Stimulated activated CD8-positive, alpha-beta memory T cell treated with anti-CD3 and anti-CD28 coated beads, Interleukin-2, amount 100 ng/mL, for 48 hours (primary cell): ENCODE measurements at regions not wholly inside any gene's neighbourhood (a gene's known extent, or its start where the extent isn't known, plus 50 kb on each side); places are given as distances from the start of the nearest gene placed in this dataset.

Experiments used
- DNase-seq, 2 donors: peaks; one replicate each; pipeline ENCODE4 v3.0.0-alpha.2; 2020; ENCODE audit warnings: low read depth in 2 of 2

DNA sequence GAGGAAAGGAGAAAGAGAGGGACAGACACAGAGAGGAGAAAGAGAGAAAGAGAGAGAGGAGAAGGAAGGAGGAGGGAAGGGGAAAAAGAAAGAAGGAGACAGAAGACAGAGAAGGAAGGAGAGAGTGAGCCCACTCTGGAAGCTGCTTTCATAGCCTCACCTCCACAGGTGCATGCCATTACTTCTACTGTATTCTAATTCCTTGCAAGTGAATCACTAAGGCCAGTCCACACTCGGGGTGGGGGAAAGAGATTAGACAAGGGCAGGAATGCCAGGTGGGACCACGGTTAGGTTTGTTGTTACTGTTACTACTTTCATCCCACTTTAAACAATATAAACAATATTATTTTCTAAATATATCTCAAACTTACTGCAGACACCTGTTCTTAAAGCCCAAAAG, 684.5 kb upstream of the ARGLU1 start:
- no peak for DNase-seq

DNA sequence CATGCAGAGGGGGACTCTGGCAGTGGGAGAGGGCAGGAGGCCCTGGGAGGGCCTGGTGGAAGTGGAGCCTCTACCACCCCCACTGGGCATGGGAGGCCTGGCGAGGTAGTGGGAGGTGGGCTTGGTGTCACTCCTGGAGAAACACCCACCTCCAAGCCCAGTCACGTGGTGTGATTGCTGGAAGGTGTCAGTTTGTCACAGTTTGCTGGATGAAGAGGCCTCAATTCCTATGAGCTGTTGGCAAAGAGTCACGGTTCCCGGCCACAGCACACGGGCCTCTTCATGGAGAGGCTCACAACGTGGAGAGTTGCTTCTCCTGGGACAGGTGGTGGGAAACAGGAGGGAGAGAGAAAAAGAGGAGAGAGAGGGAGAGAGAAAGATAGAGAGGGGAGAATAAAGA, 684.1 kb upstream of the ARGLU1 start:
- no peak for DNase-seq

DNA sequence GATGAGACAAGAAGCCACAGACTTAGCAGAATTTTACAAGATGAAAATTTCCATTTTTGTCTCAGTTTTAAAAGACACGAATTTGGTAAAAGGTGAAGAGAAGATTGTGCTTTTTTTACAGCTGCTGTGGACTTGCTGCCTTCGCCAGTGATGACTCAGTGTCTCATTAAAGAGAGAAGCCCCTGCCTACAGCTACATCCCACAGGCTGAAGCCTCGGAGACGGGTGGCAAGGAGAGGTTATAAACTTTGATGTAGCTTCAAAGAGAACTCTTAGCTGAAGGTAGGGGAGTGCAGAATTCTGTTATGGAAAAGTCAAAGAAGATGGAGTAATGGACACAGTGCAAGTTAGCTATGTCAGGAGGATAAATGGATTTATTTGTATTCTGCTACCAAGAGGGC, 683.4 kb upstream of the ARGLU1 start:
- DNase-seq, result no peak

DNA sequence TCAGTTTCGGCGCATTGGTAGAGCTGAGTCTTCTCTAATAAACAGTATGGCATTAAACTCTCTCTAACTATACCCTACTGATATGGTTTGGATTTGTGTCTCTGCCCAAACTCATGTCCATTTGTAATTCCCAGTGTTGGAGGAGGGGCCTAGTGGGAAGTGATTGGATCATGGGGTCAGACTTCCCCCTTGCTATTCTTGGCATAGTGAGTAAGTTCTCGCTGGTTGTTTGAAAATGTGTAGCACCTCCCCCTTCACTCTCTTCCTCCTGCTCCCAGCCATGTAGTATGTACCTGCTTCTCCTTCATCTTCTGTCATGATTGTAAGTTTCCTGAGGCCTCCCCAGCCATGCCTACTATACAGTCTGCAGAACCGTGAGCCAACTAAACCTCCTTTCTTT, 682.7 kb upstream of the ARGLU1 start:
- DNase-seq, result no peak

DNA sequence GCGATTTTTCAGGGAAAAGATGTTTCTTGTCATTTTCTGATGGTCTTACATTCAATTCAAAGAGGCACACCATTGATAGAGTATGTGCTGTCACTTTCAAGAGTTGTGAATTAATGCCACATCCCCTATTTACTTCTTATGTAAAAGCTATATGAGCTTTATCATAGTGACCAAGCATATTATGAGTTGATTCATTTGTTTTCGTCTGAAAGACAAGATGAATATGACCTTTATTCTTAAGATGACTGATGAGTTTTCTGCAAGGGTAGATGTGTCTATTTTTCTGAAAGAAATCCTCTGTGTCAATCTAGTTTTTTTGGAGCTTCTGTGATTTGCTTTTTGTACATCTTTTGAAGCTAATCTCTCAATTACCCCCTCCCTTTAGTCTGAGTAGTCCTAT, 676.3 kb upstream of the ARGLU1 start:
- no peak for DNase-seq

DNA sequence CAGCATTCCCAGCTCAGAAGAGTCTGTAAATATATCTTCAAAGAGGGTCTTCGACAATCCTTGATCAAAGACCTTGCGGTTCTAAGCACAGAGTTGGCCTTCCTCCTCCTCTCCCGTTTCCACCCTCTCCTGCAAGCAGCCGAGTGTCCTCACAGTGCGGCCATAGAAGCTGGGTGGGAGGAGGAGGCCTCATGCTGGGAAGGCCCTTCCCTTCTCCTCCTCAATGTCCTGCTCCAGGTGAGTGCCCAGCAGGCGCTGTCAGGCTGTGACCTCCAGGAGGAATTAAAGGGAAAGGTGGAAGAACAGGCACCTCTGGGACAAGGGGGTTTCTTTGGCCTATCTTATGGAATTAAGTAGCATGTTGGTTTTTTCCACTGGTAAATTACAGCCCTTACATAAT, 674.2 kb upstream of the ARGLU1 start:
- no peak for DNase-seq

DNA sequence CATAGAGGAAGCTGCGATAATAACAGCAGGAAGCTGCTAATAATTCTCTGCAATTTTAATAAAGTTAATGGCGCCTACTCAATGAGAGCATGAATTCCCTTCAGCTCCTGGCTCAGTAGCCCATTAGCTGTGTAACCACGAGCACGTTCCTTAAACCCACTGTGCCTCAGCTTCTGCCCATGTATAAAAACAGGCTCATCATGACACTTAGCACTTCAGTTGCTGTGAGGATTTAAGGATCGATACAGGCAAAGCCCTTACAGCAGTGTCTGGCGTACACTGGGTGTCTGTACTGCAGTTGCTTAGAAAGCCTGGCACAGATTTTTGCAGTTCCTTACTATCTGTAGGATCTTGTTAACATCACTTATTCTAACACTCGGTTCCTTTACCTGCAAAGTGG, 673.4 kb upstream of the ARGLU1 start:
- no peak for DNase-seq

DNA sequence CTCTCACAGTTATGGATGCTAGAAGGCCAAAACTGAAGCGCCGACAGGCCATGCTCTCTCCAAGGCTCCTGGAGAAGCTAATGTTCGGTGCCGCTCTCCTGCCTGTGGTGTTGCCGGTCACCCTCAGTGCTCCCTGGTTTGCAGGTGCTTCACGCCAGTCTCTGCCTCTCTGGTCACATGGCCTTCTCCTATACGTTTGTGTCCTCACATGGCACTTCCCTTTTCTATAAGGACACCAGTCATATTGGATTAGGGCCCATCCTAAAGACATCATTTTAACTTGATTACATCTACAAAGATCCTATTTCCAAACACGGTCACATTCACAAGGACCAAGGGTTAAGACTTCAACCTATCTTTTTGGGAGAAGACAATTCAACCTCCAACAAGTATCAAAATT, 671.3 kb upstream of the ARGLU1 start:
- DNase-seq, result no peak

DNA sequence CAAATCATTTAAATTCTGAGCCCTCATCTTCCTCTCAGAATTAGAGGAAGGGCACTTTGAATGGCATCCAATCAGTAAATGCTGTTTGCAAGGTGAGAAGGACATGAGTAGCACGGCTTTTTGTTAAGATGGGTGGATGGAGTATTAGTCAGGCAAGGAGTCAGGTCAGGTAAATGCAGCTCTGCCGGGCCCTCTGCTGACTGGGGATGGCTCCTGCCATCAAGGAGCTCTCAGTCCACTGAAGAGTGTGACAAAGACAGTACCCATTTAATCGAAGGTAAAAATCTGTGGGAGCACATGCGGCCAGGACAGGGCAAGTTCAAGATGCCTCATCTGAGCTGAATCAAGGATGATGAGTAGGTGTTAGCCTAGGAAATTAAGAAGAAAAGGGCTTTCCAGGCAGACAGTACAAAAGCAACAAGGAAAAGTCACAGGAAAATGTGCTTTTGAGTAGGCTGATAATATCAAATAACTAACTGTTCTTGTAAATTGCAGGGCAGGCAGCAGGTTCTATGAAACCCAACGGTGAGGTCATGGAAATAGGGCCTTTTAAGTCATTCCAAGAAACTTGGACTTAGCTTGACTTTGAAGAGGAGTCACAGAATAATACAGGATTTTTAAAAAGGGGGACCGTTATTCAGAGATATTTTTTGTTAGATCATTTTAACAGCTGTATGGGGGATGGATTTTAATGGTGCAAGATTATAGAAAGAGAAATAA, 670.5 kb upstream of the ARGLU1 start:
- DNase-seq, result no peak

DNA sequence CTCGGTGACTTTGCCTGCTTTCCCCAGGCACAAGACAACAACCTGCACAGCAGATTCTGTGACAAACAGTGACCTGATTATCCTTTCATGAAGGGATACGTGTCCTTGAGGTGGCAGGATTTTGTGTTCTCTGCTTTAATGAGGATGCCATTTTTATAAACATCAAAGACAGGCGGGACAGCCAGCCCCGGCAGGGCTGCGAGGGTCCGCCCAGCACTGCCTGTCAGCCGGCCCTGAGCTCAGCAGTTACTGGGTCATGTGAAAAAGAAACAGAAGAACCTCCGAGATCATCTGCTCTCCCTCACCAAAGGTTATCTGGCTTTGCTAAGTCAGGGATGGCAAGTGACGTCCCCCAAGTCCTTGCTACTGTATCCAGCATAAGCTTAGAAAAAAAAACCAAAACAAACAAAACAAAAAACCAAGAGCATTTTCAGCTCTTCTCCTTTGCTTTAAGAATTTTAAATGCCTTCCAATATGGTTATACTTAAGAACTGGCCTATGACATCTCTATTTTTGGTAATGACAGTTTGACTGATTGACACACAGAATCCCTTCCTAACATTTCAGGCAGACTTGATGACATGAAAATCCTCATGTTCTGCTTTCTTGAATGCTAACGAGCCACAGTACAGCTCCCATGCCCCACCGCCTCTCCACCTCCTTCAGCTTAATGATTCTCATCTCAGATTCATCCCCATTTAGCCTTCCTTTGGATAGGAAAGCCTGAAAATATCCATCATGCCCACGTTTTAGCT, 666.6 kb upstream of the ARGLU1 start:
- no peak for DNase-seq

DNA sequence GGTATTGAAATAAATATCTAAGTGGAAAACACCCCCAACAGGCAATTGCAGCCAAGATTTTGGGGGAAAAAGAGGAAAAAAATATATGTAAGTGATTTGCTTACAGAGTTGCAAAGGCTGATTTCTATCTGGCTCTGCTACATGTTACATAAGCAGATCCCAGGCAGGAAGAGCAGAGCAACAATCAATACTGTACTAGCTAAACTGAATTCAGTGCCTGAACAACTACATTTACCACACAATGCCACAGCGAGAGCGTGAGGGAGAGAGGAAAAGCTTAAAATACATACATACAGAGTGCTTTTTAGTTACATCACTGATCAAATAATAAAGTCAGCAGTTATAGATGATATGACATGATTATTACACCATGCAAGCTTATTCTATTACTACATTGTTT, 665.6 kb upstream of the ARGLU1 start:
- DNase-seq, result no peak

DNA sequence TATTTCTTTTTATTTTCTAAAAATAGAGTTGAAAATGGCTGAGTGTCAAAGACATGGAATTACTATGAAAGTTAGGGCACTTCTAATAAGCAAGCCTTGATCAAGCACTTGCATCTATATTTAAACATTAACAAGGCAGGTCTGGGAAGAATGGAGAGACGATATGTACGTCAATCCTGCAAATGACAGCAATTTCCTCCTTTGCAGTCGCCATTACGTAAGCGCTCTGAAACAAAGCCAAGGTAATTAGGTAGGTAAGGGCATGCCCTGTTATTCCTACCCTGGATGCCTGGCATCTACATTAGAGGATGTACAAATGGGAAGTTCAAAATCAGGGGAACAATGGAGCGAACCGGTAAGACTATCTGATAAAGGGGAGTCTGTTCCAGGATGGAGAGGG, 664.0 kb upstream of the ARGLU1 start:
- no peak for DNase-seq

DNA sequence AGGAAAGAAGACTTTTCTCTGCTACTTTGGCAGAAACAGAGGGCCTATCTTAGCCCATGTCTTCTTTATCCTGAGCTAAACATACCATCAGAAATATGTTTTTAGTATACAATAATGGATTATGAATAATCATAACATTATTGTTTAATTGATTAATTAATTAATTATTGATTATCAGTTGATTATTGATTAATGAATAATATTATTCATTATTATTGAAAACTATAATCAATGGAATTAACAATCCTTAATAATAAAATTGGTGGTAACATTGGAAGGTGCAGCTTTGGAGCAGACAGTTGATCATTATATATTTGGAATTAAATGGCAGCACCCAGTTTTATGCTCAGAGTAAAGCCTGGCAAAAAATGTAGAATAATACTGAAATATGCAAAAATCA, 655.9 kb upstream of the ARGLU1 start:
- DNase-seq, result no peak

DNA sequence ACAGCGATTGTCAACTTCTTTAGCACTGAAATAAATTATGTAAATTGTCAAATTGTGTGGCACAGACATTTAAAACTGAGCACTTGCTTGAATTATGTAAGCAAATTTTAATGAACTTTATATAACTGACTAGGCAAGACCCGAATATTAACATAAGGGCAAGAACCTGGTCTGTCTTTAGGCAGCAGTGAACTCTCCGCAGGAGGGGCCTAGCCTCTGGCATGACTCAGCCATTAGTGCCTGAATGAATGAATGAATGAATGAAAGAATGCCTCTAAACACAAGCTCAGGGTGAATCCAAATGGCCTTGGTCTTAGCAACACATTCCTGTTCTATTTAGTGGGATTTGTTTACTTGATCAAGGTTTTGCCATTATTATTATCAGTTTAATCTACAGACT, 654.7 kb upstream of the ARGLU1 start:
- no peak for DNase-seq

DNA sequence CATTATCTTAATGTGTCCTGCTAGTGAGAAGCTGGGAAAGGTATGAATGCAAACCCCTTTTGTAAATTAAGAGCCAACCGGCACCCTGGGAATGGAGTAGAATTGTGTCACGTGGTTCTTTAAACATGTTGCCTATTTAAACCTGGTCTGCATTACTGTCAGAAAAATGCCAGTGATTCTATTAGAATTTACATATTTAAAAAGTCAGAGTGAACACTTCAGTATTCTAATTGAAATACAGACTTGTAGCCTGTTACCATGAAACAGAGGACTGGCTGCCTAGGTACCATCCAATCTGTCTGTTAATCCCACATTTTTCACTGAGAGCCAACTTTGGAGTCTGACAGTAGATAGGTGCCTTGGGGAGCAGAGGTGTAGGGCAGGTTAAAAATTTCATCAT, 652.3 kb upstream of the ARGLU1 start:
- DNase-seq, result no peak

DNA sequence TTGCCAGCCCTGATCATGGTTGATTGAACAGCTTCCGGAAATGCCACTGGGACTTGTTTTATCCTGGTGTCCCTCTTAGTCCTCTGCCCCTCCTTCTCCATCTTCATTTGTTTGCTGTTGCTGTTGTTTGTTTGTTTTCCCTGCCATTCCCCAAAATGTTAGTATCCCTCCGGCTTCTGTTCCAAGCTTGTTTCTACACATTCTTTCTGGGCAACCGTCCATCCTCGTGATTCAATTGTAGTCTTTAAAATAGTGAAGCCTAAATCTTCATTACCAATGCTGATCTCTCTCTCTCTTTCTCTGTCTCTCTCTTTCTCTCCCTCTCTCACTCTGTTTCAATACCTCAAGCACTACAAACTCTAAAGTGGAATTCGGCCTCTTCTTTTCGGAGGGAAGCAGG, 649.3 kb upstream of the ARGLU1 start:
- DNase-seq, result no peak

DNA sequence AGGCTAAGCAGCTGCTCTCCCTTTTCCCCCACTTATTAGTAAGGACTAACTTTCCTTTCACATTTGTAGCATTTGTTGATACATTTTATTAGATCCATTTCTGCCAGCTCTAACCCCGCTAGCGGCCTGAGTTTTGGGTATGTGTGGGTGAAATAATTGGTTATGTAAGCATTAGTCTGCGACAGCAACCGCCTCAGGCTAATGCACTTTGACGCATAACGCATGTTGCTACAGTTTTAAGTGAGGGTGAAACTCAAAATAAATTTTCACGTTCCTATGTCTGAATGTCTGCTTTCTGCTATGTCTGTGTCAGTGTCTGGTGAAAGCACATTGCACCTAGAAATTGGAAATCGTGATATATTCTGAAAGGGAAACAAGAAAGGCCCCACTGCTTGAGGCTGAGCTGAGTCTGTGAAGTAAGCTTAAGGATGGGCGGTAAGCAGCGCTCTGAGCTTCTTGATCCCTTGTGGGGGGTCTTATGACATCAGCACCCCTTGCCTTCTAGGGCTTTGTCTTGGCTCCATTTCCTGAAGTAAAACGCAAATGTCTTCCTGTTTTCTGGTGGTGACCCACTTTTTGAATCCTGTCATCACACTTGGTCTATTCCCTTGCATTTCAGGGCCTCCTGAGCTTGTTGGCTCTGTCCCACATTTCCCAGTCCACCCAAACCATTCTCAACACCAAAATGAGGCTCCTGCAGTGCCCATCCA, 648.3 kb upstream of the ARGLU1 start:
- DNase-seq, result no peak

DNA sequence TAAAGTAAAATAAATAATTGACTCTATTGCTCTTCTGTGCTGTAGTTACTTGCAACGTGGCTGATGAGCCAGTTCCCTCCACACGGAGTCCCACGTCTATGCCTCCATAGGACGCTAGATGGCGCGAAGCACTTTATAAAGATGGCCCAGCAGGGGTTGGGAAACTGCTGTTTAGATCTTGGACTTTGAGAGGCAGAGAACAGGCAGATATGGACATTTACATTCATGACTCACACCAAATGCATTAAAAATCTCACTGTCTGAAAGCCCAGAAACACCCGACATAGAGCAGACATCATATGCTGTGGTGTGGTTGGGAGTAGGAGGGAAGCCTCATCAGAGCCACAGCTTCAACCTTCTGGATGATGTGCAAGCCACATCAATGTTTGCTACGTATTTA, 643.1 kb upstream of the ARGLU1 start:
- DNase-seq, result peak in 1 of 2 donors; percentile 43

DNA sequence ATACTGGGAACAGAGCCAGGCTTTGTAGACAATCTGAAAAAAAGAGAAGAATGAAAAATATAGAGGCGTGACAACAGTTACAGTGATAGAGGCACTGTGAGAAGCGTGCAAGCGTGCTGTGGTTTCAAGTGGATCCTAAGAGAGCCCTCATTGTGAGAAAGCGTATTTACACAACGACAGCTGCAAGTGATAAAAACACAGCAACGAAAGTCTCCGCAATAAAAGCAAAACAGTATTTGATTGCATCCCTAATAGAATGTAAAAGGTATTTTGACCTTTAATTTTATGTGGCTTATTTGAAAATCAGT, 642.7 kb upstream of the ARGLU1 start:
- no peak for DNase-seq

DNA sequence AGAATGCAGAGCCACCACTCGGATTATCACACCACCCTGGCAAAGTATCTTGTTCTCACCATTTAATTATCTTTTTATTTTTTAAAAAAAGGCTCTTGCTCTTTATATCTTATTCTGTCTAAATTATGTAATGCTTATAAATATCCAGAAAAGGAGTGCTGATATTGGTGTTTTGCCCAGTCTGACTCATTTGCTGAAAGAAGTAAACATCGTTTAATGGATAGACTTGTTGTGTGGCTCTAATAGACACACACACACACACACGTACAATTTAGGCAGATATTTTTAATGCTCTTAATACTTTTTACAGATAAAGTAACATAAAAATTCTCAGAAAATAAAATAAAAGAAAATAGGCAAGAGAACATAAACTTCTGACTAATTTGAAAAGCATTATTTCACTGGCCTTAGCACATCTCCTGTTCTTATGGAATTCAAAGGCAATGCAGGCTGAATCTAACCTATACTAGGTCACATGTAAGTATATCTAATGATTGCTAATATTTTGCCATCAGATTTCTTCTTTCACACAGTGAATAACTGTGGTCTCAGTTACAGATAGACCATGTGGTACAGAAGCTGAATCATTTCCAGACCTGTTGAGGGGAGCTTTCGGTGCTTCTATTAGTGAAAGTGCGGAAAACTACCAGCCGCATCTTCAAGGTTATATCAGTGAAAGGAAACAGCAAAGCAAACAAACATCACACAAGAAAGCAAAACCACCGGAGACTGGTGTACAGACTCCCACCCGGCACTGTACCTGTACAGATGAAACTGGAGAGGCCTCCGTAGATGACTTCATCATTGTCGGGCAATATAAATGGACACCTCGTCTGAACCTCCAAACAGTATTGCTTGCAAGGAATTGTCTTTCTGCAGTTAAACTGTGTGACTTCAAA, 642.1 kb upstream of the ARGLU1 start:
- no peak for DNase-seq

DNA sequence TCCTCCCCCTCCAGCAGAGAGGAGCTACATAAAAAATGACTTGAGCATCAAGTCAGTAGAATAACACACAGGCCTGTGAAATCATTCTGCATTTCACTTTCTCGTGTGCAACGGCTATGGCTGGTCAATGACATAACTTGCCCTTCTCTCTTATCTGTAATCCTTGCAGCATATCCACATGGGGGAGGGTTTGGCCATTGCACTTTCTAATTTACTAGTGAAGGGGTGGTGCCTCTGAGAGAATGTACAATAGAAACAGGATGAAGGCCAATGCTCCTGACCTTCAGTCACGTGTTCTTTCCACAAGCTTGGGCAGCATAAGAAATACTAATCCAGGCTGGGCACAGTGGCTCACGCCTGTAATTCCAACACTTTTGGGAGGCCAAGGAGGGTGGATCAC, 641.0 kb upstream of the ARGLU1 start:
- no peak for DNase-seq
